Upper lobe of left lung (tissue), 6 donors: ENCODE measurements at regions not wholly inside any gene's neighbourhood (a gene's known extent, or its start where the extent isn't known, plus 50 kb on each side); places are given as distances from the start of the nearest gene placed in this dataset.
A peak's percentile ranks its signal among the peaks of the same experiment; 100 is the strongest.

ENCODE experiments used
- ATAC-seq, 2 donors: fragments of 200-7000 bp; cut with Tn5 transposase; one replicate each; pipeline ENCODE4 v1.9.1; 2022; ENCODE audit warnings: mild to moderate bottlenecking in 2 of 2, moderate library complexity in 2 of 2; ENCODE audit not compliant: low FRiP score in 2 of 2
- DNase-seq, 2 donors: peaks; one replicate each; pipeline ENCODE4 v3.0.0-alpha.2; 2019 to 2020
- H3K27ac ChIP-seq, 4 donors: fragments of 200-600 bp; sonication (generic); one replicate each; pipeline ENCODE4 v1.5.1; 2016 to 2019
- H3K27me3 ChIP-seq, 4 donors: fragments of 200-600 bp; sonication (generic); one replicate each; pipeline ENCODE4 v1.5.1; 2017 to 2019
- H3K36me3 ChIP-seq, 4 donors: fragments of 200-600 bp; sonication (generic); one replicate each; pipeline ENCODE4 v1.5.1; 2016 to 2019
- H3K4me1 ChIP-seq, 4 donors: fragments of 200-600 bp; sonication (generic); one replicate each; pipeline ENCODE4 v1.5.1; 2018 to 2019
- H3K4me3 ChIP-seq, 4 donors: fragments of 200-600 bp; sonication (generic); one replicate each; pipeline ENCODE4 v1.5.1; 2017 to 2019; ENCODE audit warnings: mild to moderate bottlenecking in 2 of 4, moderate library complexity in 1 of 4
- H3K9me3 ChIP-seq, 4 donors: fragments of 200-600 bp; sonication (generic); one replicate each; pipeline ENCODE4 v1.5.1; 2018 to 2019
- CTCF ChIP-seq, 6 experiments: fragments of 450-650 bp in 4 of 6; fragments of 200-600 bp in 2 of 6; sonication (generic) in 2 of 6; IDR thresholded peaks; one replicate each; pipeline ENCODE4 v1.5.1; 2016 to 2019; ENCODE audit warnings: antibody characterized with exemption in 6 of 6
- EP300 ChIP-seq, 4 donors: sonication (generic); formaldehyde crosslinking; IDR thresholded peaks; one replicate each; pipeline ENCODE4 v1.5.1; 2017; ENCODE audit warnings: antibody characterized with exemption in 4 of 4, control low read depth in 2 of 4
- POLR2A ChIP-seq, 4 donors: fragments of 450-650 bp; IDR thresholded peaks; one replicate each; pipeline ENCODE4 v1.5.1; 2016 to 2017; ENCODE audit warnings: antibody characterized with exemption in 4 of 4, mild to moderate bottlenecking in 2 of 4
- POLR2AphosphoS5 ChIP-seq, 2 donors: sonication (generic); formaldehyde crosslinking; IDR thresholded peaks; one replicate each; pipeline ENCODE4 v1.5.1; 2017; ENCODE audit warnings: antibody characterized with exemption in 2 of 2
- WGBS, 2 donors: methylation state at CpG; one replicate each; pipeline ENCODE4 v1.1.5; 2017 to 2018; 5-methylcytosine and 5-hydroxymethylcytosine counted together
- donor health status: DM: no; HTN: no; CAD: no; lungs with moderate emphysema.
- donor health status: DM: no; HTN: yes; CAD: no; lungs with severe emphysema.

- H3K27ac ChIP-seq: no peak overlapping the region
- H3K36me3 ChIP-seq: no peaks in the 10 kb centered on the region
- 94 to 95% methylated on average over 2 of the region's 2 CpGs for WGBS, 2 donors
- H3K4me3 ChIP-seq: no peak overlapping the region
- ATAC-seq: no peak
- TF ChIP-seq POLR2AphosphoS5 (IDR thresholded peaks at IDR 0.05) (no peak), EP300 (IDR thresholded peaks at IDR 0.05) (no peak), CTCF (IDR thresholded peaks at IDR 0.05) (no peak), POLR2A (IDR thresholded peaks at IDR 0.05) (no peak)
- H3K4me1 ChIP-seq: peaks cover 0 to 27% (median 17%) of the 10 kb centered on the region in 4 donors
- no peak for DNase-seq
- no peaks in the 10 kb centered on the region for H3K9me3 ChIP-seq
- no peaks in the 10 kb centered on the region for H3K27me3 ChIP-seq
Measured at GRCh38 chr9:75448955-75449354, 360.6 kb downstream of the OSTF1 start.

GRCh38 chr9:75451045-75451444, 362.7 kb downstream of the OSTF1 start:
- Histone ChIP-seq H3K4me1 (peaks cover 0 to 31% (median 19%) of the 10 kb centered on the region in 4 donors), H3K36me3 (no peaks in the 10 kb centered on the region), H3K27me3 (no peaks in the 10 kb centered on the region), H3K4me3 (no peak overlapping the region), H3K27ac (no peak overlapping the region), H3K9me3 (no peaks in the 10 kb centered on the region)
- WGBS, 2 donors: 47 to 50% methylated on average over 4 of the region's 4 CpGs
- no peak for TF ChIP-seq CTCF (IDR thresholded peaks at IDR 0.05)
- TF ChIP-seq EP300 (IDR thresholded peaks at IDR 0.05): no peak
- TF ChIP-seq POLR2AphosphoS5 (IDR thresholded peaks at IDR 0.05): no peak
- TF ChIP-seq POLR2A (IDR thresholded peaks at IDR 0.05): no peak
- DNase-seq (no peak), ATAC-seq (no peak)

GRCh38 chr9:75451505-75451904, 363.2 kb downstream of the OSTF1 start:
- ATAC-seq: peak in 1 of 2 donors; percentile 67
- peaks cover 2 to 36% (median 19%) of the 10 kb centered on the region in 4 donors for H3K4me1 ChIP-seq
- peak overlapping the region in 1 of 4 donors; percentile 24 for H3K27ac ChIP-seq

GRCh38 chr9:75452512-75452911, 364.2 kb downstream of the OSTF1 start:
- ATAC-seq: peak in 1 of 2 donors; percentile 59

More at GRCh38 chr9:75451505-75451904, 363.2 kb downstream of the OSTF1 start:
- no peak overlapping the region for H3K4me3 ChIP-seq
- DNase-seq: peak in 1 of 2 donors; percentile 53
- no peaks in the 10 kb centered on the region for H3K36me3 ChIP-seq
- H3K27me3 ChIP-seq: no peaks in the 10 kb centered on the region
- TF ChIP-seq POLR2AphosphoS5 (IDR thresholded peaks at IDR 0.05) (no peak), EP300 (IDR thresholded peaks at IDR 0.05) (peak in 1 of 4 donors; percentile 37), POLR2A (IDR thresholded peaks at IDR 0.05) (no peak)
- H3K9me3 ChIP-seq: no peaks in the 10 kb centered on the region

GRCh38 chr9:75454043-75454442, 365.7 kb downstream of the OSTF1 start:
- Histone ChIP-seq H3K36me3 (no peaks in the 10 kb centered on the region), H3K27me3 (no peaks in the 10 kb centered on the region), H3K4me3 (no peak overlapping the region), H3K9me3 (no peaks in the 10 kb centered on the region), H3K27ac (no peak overlapping the region), H3K4me1 (peaks cover 5 to 26% (median 11%) of the 10 kb centered on the region in 4 donors)
- DNase-seq (no peak), ATAC-seq (no peak)
- no peak for TF ChIP-seq EP300 (IDR thresholded peaks at IDR 0.05)
- TF ChIP-seq POLR2AphosphoS5 (IDR thresholded peaks at IDR 0.05): no peak
- TF ChIP-seq POLR2A (IDR thresholded peaks at IDR 0.05): no peak
- no peak for TF ChIP-seq CTCF (IDR thresholded peaks at IDR 0.05)
- 80 to 94% methylated on average over 1 to 2 of the region's 2 CpGs for WGBS, 2 donors

More at GRCh38 chr9:75452512-75452911, 364.2 kb downstream of the OSTF1 start:
- H3K27ac ChIP-seq: no peak overlapping the region
- no peak for DNase-seq
- H3K4me3 ChIP-seq: no peak overlapping the region
- H3K27me3 ChIP-seq: no peaks in the 10 kb centered on the region
- WGBS, 2 donors: 83 to 87% methylated on average over 2 of the region's 2 CpGs
- no peaks in the 10 kb centered on the region for H3K9me3 ChIP-seq
- H3K36me3 ChIP-seq: no peaks in the 10 kb centered on the region
- H3K4me1 ChIP-seq: peaks cover 5 to 36% (median 19%) of the 10 kb centered on the region in 4 donors
- TF ChIP-seq CTCF (IDR thresholded peaks at IDR 0.05) (no peak), POLR2AphosphoS5 (IDR thresholded peaks at IDR 0.05) (no peak), EP300 (IDR thresholded peaks at IDR 0.05) (no peak), POLR2A (IDR thresholded peaks at IDR 0.05) (no peak)
